ENCODE measurements at regions not wholly inside any gene's neighbourhood (a gene's known extent, or its start where the extent isn't known, plus 50 kb on each side); places are given as distances from the start of the nearest gene placed in this dataset.
"Not testable (repeated sequence)": the region's sequence is repeated elsewhere in the genome, so short reads cannot be mapped to it uniquely, and the experiment has no call there.

GRCh38 chr5:84783003-84783402 lies 398.3 kb upstream of the EDIL3 start:
- DNase-seq, result no peak

GRCh38 chr5:84779186-84779585 lies 394.5 kb upstream of the EDIL3 start:
- no peak for DNase-seq

GRCh38 chr5:84764227-84764626 lies 379.5 kb upstream of the EDIL3 start:
- peak; percentile 87 for DNase-seq

- DNase-seq, result no peak
Measured at GRCh38 chr5:84758008-84758407, 373.3 kb upstream of the EDIL3 start.

- no peak for DNase-seq
Measured at GRCh38 chr5:84752780-84753179, 368.1 kb upstream of the EDIL3 start.

GRCh38 chr5:84748313-84748712 lies 363.6 kb upstream of the EDIL3 start:
- DNase-seq, result no peak

GRCh38 chr5:84746280-84746679 lies 361.6 kb upstream of the EDIL3 start:
- DNase-seq, result not testable (repeated sequence)

GRCh38 chr5:84741056-84741455 lies 356.4 kb upstream of the EDIL3 start:
- DNase-seq, result no peak

- no peak for DNase-seq
Measured at GRCh38 chr5:84729326-84729725, 344.6 kb upstream of the EDIL3 start.

GRCh38 chr5:84727708-84728107 lies 343.0 kb upstream of the EDIL3 start:
- DNase-seq, result no peak

- peak; percentile 54 for DNase-seq
Measured at GRCh38 chr5:84725946-84726570, 341.4 kb upstream of the EDIL3 start.

GRCh38 chr5:84724683-84725082 lies 340.0 kb upstream of the EDIL3 start:
- DNase-seq, result no peak

GRCh38 chr5:84724181-84724580 lies 339.5 kb upstream of the EDIL3 start:
- no peak for DNase-seq

GRCh38 chr5:84718377-84718776 lies 333.7 kb upstream of the EDIL3 start:
- no peak for DNase-seq

GRCh38 chr5:84715686-84716085 lies 331.0 kb upstream of the EDIL3 start:
- no peak for DNase-seq

- no peak for DNase-seq
Measured at GRCh38 chr5:84715091-84715490, 330.4 kb upstream of the EDIL3 start.

- no peak for DNase-seq
Measured at GRCh38 chr5:84709075-84709474, 324.4 kb upstream of the EDIL3 start.

GRCh38 chr5:84706678-84707641 lies 322.3 kb upstream of the EDIL3 start:
- DNase-seq, result no peak

GRCh38 chr5:84700545-84700944 lies 315.9 kb upstream of the EDIL3 start:
- DNase-seq, result not testable (repeated sequence)

GRCh38 chr5:84696651-84697050 lies 312.0 kb upstream of the EDIL3 start:
- peak; percentile 36 for DNase-seq

GRCh38 chr5:84695330-84695729 lies 310.6 kb upstream of the EDIL3 start:
- no peak for DNase-seq

GRCh38 chr5:84693256-84693655 lies 308.6 kb upstream of the EDIL3 start:
- no peak for DNase-seq

- DNase-seq, result peak; percentile 88
Measured at GRCh38 chr5:84688566-84688965, 303.9 kb upstream of the EDIL3 start.
